Liver (tissue), 8 donors: ENCODE measurements at regions not wholly inside any gene's neighbourhood (a gene's known extent, or its start where the extent isn't known, plus 50 kb on each side); places are given as distances from the start of the nearest gene placed in this dataset.

ENCODE experiments used
- DNase-seq: peaks from one replicate; pipeline ENCODE4 v3.0.0-alpha.2; 2017; ENCODE audit warnings: low spot score
- H3K27ac ChIP-seq, 2 donors: one replicate each; pipeline ENCODE4 v1.7.0; 2013; ENCODE audit warnings: inconsistent platforms in 2 of 2, low read length in 2 of 2, control low read depth in 1 of 2, low read depth in 1 of 2, mild to moderate bottlenecking in 1 of 2
- H3K27me3 ChIP-seq, 4 donors: one replicate each; pipeline versions ENCODE4 v1.6.1 to v1.7.0; 2013; ENCODE audit warnings: low read length in 3 of 4, inconsistent platforms in 1 of 4, mild to moderate bottlenecking in 1 of 4, moderate library complexity in 1 of 4; ENCODE audit not compliant: control insufficient read depth in 4 of 4, insufficient read depth in 4 of 4
- H3K36me3 ChIP-seq, 4 donors: one replicate each; pipeline versions ENCODE4 v1.6.1 to v1.7.0; 2013; ENCODE audit warnings: low read length in 3 of 4, mild to moderate bottlenecking in 3 of 4, low read depth in 1 of 4, moderate library complexity in 1 of 4; ENCODE audit not compliant: control insufficient read depth in 4 of 4, insufficient read depth in 3 of 4
- H3K4me1 ChIP-seq, 4 donors: one replicate each; pipeline versions ENCODE4 v1.6.1 to v1.7.0; 2013; ENCODE audit warnings: low read length in 3 of 4, mild to moderate bottlenecking in 3 of 4, moderate library complexity in 1 of 4; ENCODE audit not compliant: control insufficient read depth in 4 of 4, insufficient read depth in 4 of 4
- H3K4me3 ChIP-seq, 3 donors: one replicate each; pipeline versions ENCODE4 v1.6.1 to v1.7.0; 2013; ENCODE audit warnings: low read length in 3 of 3, control low read depth in 1 of 3, low read depth in 1 of 3, mild to moderate bottlenecking in 1 of 3
- H3K9ac ChIP-seq, 2 donors: one replicate each; pipeline ENCODE4 v1.7.0; 2013; ENCODE audit warnings: low read length in 2 of 2, mild to moderate bottlenecking in 2 of 2, moderate library complexity in 2 of 2, control low read depth in 1 of 2, low read depth in 1 of 2
- H3K9me3 ChIP-seq, 4 donors: one replicate each; pipeline versions ENCODE4 v1.6.1 to v1.7.0; 2013; ENCODE audit warnings: low read length in 3 of 4; ENCODE audit not compliant: control insufficient read depth in 4 of 4
- EGR1 ChIP-seq, 2 donors: IDR thresholded peaks; 2 replicates each; pipeline ENCODE4 v1.6.1; 2016 to 2018; ENCODE audit warnings: antibody characterized with exemption in 2 of 2, low read depth in 2 of 2
- FOXA1 ChIP-seq: IDR thresholded peaks from 2 replicates; pipeline ENCODE4 v1.6.1; 2016; ENCODE audit warnings: antibody characterized with exemption
- GABPA ChIP-seq, 2 donors: IDR thresholded peaks in 1 of 2; conservative IDR thresholded peaks in 1 of 2; 2 replicates each; pipeline ENCODE4 v1.6.1; 2016; ENCODE audit warnings: antibody characterized with exemption in 2 of 2, mild to moderate bottlenecking in 1 of 2, moderate library complexity in 1 of 2
- HNF4A ChIP-seq, 2 donors: conservative IDR thresholded peaks; 2 replicates each; pipeline ENCODE4 v1.6.1; 2016; ENCODE audit warnings: antibody characterized with exemption in 2 of 2, mild to moderate bottlenecking in 2 of 2
- HNF4G ChIP-seq: IDR thresholded peaks from 2 replicates; pipeline ENCODE4 v1.6.1; 2016; ENCODE audit warnings: antibody characterized with exemption
- NR2F2 ChIP-seq: IDR thresholded peaks from 2 replicates; pipeline ENCODE4 v1.6.1; 2016; ENCODE audit warnings: antibody characterized with exemption
- RAD21 ChIP-seq, 2 donors: IDR thresholded peaks; 2 replicates each; pipeline ENCODE4 v1.6.1; 2016; ENCODE audit warnings: antibody characterized with exemption in 2 of 2, mild to moderate bottlenecking in 2 of 2
- RXRA ChIP-seq, 2 donors: IDR thresholded peaks; 2 replicates each; pipeline ENCODE4 v1.6.1; 2017 to 2018; ENCODE audit warnings: antibody characterized with exemption in 2 of 2, mild to moderate bottlenecking in 1 of 2
- WGBS: extraction: QIAGEN DNeasy Blood & Tissue Kit; methylation state at CpG from one replicate; pipeline ENCODE4 v1.1.7; 2013; 5-methylcytosine and 5-hydroxymethylcytosine counted together
- TF ChIP-seq, protein P1 (sequence below): IDR thresholded peaks from 2 replicates; pipeline ENCODE4 v1.6.1; 2016; ENCODE audit warnings: antibody characterized with exemption, mild to moderate bottlenecking
- TF ChIP-seq, protein P2 (sequence below): fragments of 150-350 bp; IDR thresholded peaks from 2 replicates; pipeline ENCODE4 v1.5.1; 2017; ENCODE audit warnings: improper control_type of control experiment, low read depth, low read length; ENCODE audit not compliant: missing input control
- TF ChIP-seq, protein P3 (sequence below): IDR thresholded peaks from 2 replicates; pipeline ENCODE4 v1.6.1; 2016; ENCODE audit warnings: antibody characterized with exemption
- donor health status: healthy.
- donor health status: healthy.
- donor health status: healthy.
- donor health status: healthy.
- donor health status: healthy.

- DNase-seq, result no peak
- Histone ChIP-seq H3K9me3 (no peaks in the 10 kb centered on the region), H3K9ac (no peak overlapping the region), H3K4me1 (no peaks in the 10 kb centered on the region), H3K4me3 (no peak overlapping the region), H3K27ac (no peak overlapping the region), H3K27me3 (no peaks in the 10 kb centered on the region), H3K36me3 (no peaks in the 10 kb centered on the region)
- 92% methylated on average over 3 of the region's 3 CpGs for WGBS
- TF ChIP-seq GABPA (IDR thresholded peaks at IDR 0.05 in 1 of 2, conservative IDR thresholded peaks at IDR 0.05 in 1 of 2) (no peak), HNF4A (conservative IDR thresholded peaks at IDR 0.05) (no peak), EGR1 (IDR thresholded peaks at IDR 0.05; ENCODE audit: low read depth in 2 of 2) (no peak), HNF4G (no peak), NR2F2 (no peak), RXRA (IDR thresholded peaks at IDR 0.05) (no peak), FOXA1 (no peak)
- TF ChIP-seq, protein P1, sequence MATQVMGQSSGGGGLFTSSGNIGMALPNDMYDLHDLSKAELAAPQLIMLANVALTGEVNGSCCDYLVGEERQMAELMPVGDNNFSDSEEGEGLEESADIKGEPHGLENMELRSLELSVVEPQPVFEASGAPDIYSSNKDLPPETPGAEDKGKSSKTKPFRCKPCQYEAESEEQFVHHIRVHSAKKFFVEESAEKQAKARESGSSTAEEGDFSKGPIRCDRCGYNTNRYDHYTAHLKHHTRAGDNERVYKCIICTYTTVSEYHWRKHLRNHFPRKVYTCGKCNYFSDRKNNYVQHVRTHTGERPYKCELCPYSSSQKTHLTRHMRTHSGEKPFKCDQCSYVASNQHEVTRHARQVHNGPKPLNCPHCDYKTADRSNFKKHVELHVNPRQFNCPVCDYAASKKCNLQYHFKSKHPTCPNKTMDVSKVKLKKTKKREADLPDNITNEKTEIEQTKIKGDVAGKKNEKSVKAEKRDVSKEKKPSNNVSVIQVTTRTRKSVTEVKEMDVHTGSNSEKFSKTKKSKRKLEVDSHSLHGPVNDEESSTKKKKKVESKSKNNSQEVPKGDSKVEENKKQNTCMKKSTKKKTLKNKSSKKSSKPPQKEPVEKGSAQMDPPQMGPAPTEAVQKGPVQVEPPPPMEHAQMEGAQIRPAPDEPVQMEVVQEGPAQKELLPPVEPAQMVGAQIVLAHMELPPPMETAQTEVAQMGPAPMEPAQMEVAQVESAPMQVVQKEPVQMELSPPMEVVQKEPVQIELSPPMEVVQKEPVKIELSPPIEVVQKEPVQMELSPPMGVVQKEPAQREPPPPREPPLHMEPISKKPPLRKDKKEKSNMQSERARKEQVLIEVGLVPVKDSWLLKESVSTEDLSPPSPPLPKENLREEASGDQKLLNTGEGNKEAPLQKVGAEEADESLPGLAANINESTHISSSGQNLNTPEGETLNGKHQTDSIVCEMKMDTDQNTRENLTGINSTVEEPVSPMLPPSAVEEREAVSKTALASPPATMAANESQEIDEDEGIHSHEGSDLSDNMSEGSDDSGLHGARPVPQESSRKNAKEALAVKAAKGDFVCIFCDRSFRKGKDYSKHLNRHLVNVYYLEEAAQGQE, result no peak
- TF ChIP-seq, protein P2, sequence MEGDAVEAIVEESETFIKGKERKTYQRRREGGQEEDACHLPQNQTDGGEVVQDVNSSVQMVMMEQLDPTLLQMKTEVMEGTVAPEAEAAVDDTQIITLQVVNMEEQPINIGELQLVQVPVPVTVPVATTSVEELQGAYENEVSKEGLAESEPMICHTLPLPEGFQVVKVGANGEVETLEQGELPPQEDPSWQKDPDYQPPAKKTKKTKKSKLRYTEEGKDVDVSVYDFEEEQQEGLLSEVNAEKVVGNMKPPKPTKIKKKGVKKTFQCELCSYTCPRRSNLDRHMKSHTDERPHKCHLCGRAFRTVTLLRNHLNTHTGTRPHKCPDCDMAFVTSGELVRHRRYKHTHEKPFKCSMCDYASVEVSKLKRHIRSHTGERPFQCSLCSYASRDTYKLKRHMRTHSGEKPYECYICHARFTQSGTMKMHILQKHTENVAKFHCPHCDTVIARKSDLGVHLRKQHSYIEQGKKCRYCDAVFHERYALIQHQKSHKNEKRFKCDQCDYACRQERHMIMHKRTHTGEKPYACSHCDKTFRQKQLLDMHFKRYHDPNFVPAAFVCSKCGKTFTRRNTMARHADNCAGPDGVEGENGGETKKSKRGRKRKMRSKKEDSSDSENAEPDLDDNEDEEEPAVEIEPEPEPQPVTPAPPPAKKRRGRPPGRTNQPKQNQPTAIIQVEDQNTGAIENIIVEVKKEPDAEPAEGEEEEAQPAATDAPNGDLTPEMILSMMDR, result no peak
- TF ChIP-seq, protein P3, sequence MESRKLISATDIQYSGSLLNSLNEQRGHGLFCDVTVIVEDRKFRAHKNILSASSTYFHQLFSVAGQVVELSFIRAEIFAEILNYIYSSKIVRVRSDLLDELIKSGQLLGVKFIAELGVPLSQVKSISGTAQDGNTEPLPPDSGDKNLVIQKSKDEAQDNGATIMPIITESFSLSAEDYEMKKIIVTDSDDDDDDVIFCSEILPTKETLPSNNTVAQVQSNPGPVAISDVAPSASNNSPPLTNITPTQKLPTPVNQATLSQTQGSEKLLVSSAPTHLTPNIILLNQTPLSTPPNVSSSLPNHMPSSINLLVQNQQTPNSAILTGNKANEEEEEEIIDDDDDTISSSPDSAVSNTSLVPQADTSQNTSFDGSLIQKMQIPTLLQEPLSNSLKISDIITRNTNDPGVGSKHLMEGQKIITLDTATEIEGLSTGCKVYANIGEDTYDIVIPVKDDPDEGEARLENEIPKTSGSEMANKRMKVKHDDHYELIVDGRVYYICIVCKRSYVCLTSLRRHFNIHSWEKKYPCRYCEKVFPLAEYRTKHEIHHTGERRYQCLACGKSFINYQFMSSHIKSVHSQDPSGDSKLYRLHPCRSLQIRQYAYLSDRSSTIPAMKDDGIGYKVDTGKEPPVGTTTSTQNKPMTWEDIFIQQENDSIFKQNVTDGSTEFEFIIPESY, result no peak
Observed at GRCh38 chr12:92464911-92465310, 237.9 kb upstream of the PLEKHG7 start.

GRCh38 chr12:92463171-92463570 lies 239.6 kb upstream of the PLEKHG7 start:
- WGBS, result 95% methylated on average over 2 of the region's 2 CpGs
- TF ChIP-seq, protein P2, result no peak
- TF ChIP-seq RAD21 (IDR thresholded peaks at IDR 0.05) (no peak), GABPA (IDR thresholded peaks at IDR 0.05 in 1 of 2, conservative IDR thresholded peaks at IDR 0.05 in 1 of 2) (no peak), HNF4G (no peak), HNF4A (conservative IDR thresholded peaks at IDR 0.05) (no peak), NR2F2 (no peak)
- TF ChIP-seq, protein P3, result no peak
- TF ChIP-seq, protein P1, result no peak
- Histone ChIP-seq H3K9ac (no peak overlapping the region), H3K36me3 (no peaks in the 10 kb centered on the region), H3K9me3 (no peaks in the 10 kb centered on the region), H3K4me1 (no peaks in the 10 kb centered on the region), H3K27me3 (no peaks in the 10 kb centered on the region), H3K27ac (no peak overlapping the region), H3K4me3 (no peak overlapping the region)
- DNase-seq, result no peak
